Gastrocnemius medialis (tissue), 4 donors: ENCODE measurements at regions not wholly inside any gene's neighbourhood (a gene's known extent, or its start where the extent isn't known, plus 50 kb on each side); places are given as distances from the start of the nearest gene placed in this dataset.

Experiments
- CTCF ChIP-seq, 5 experiments: fragments of 450-650 bp in 3 of 5; fragments of 200-600 bp in 2 of 5; sonication (generic) in 2 of 5; IDR thresholded peaks in 4 of 5; conservative IDR thresholded peaks in 1 of 5; 1 replicate in 4 of 5; 2 replicates in 1 of 5; pipeline ENCODE4 v1.5.1; 2016 to 2019; ENCODE audit warnings: antibody characterized with exemption in 5 of 5, mild to moderate bottlenecking in 3 of 5, moderate library complexity in 3 of 5
- POLR2A ChIP-seq, 2 donors: fragments of 450-650 bp; IDR thresholded peaks; one replicate each; pipeline ENCODE4 v1.6.1; 2017; ENCODE audit warnings: antibody characterized with exemption in 2 of 2, mild to moderate bottlenecking in 2 of 2, moderate library complexity in 2 of 2

DNA sequence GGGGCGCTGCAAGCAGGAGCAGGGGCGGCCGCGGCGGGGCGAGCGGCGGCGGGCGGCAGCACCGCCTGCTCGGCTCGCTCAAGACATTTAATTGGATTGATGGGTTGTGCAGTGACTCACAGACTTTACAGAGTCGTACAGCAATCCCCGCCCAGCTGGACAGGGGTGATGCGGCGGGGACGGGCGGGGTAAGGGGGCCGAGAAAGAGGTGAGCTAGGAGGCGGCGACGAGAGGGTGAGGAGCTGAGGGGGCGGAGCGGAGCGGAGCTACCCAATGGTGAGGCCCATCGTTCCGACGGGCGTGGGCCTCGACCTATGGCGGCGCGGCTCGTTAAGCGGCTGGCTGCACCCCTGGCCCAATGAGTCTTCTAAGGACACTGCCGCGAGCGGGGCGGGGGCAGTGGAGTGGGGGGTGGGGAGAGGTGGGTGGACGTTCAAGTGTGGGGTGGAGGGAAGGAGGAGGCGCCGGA lies 97.1 kb upstream of the SERTAD2 start:
- peak in 1 of 5 experiments; percentile 6 for TF ChIP-seq CTCF (IDR thresholded peaks at IDR 0.05 in 4 of 5, conservative IDR thresholded peaks at IDR 0.05 in 1 of 5)
- peak; percentile 96 to 97 for TF ChIP-seq POLR2A (IDR thresholded peaks at IDR 0.05)
